ENCODE measurements at regions not wholly inside any gene's neighbourhood (a gene's known extent, or its start where the extent isn't known, plus 50 kb on each side); places are given as distances from the start of the nearest gene placed in this dataset.

DNA sequence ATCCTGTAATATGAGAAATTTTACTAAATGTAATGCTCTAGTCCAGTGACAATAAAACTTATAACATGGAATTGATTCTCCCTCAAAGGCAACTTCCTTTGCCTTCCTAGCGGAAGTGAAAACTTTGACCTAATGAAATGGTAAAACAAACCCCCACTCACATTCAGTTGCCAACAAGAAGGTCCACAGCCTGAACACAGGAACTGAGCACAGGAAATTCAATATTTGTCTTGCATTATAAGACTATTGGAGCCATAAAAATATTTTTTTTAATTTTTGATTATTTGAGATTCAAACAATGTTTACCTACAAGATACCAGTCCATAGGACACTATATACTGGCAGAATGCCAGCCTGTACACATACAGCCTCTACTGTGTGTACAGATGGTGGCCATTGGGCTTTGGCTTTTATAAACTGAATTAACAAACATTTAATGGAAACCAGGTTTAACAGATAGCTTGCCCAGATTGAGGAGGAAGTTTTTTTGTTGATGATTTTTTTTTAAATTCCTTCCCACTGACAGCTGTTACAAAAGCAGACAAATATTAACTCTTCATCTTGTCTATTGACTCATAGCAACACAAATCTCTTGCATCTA lies 481.5 kb upstream of the JAG1 start:
- intact Hi-C loops (cut with micrococcal nuclease): no loop called here
- ChIA-PET CTCF (no interaction called here), POLR2A (no interaction called here), RAD21 (ENCODE audit: low non-redundant PET in 1 of 2, low total read pairs in 2 of 2, uncharacterized antibody in 2 of 2, unreplicated experiment in 2 of 2) (no interaction called here)
- Histone ChIP-seq H3K4me1 (ENCODE audit: control insufficient read depth in 1 of 2, insufficient read depth in 2 of 2, low read length in 2 of 2) (no peaks in the 10 kb centered on the region), H3K9ac (ENCODE audit: low read length) (no peak overlapping the region), H3K36me3 (ENCODE audit: control insufficient read depth in 1 of 2, insufficient read depth in 2 of 2, low read length in 2 of 2) (no peaks in the 10 kb centered on the region), H3K9me2 (ENCODE audit: insufficient read depth) (no peaks in the 10 kb centered on the region), H3K9me3 (ENCODE audit: control insufficient read depth in 1 of 2, insufficient read depth in 1 of 2, low read depth in 1 of 2, low read length in 2 of 2) (no peaks in the 10 kb centered on the region), H3K4me2 (ENCODE audit: low read length) (no peak overlapping the region), H3K79me2 (ENCODE audit: insufficient read depth, low read length) (no peaks in the 10 kb centered on the region), H2AFZ (ENCODE audit: low read depth, low read length, poor library complexity, severe bottlenecking) (no peak overlapping the region), H3K4me3 (replicated peaks in 1 of 2; ENCODE audit: low read depth in 1 of 2, low read length in 2 of 2) (no peak overlapping the region), H3K27ac (ENCODE audit: low read depth, low read length) (no peak overlapping the region), H3K27me3 (ENCODE audit: insufficient read depth, low read length) (no peaks in the 10 kb centered on the region), H4K20me1 (ENCODE audit: insufficient read depth) (no peaks in the 10 kb centered on the region)
- DNase-seq (ENCODE audit: low read depth, low spot score) (no peak), ATAC-seq (no peak)
- no TSS peak for BruUV-seq (replicated peaks)
- no peak for TF ChIP-seq POLR2A (IDR thresholded peaks at IDR 0.05; ENCODE audit: borderline replicate concordance, extremely low read depth, insufficient read depth, insufficient read length)
- TF ChIP-seq, protein P1, sequence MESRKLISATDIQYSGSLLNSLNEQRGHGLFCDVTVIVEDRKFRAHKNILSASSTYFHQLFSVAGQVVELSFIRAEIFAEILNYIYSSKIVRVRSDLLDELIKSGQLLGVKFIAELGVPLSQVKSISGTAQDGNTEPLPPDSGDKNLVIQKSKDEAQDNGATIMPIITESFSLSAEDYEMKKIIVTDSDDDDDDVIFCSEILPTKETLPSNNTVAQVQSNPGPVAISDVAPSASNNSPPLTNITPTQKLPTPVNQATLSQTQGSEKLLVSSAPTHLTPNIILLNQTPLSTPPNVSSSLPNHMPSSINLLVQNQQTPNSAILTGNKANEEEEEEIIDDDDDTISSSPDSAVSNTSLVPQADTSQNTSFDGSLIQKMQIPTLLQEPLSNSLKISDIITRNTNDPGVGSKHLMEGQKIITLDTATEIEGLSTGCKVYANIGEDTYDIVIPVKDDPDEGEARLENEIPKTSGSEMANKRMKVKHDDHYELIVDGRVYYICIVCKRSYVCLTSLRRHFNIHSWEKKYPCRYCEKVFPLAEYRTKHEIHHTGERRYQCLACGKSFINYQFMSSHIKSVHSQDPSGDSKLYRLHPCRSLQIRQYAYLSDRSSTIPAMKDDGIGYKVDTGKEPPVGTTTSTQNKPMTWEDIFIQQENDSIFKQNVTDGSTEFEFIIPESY (IDR thresholded peaks at IDR 0.05; ENCODE audit: extremely low read depth, insufficient replicate concordance, low read length): no peak
- TF ChIP-seq JUND (IDR thresholded peaks at IDR 0.05): no peak
- no peak for TF ChIP-seq EGR1 (IDR thresholded peaks at IDR 0.05; ENCODE audit: low read depth)
- TF ChIP-seq CBX3 (IDR thresholded peaks at IDR 0.05; ENCODE audit: low read depth): no peak
- no peak for TF ChIP-seq POLR2AphosphoS5 (IDR thresholded peaks at IDR 0.05; ENCODE audit: low read depth, low read length)
- no peak for TF ChIP-seq RAD21 (IDR thresholded peaks at IDR 0.05; ENCODE audit: low read depth)
- TF ChIP-seq SRF (IDR thresholded peaks at IDR 0.05; ENCODE audit: low read depth): no peak
- no peak for TF ChIP-seq ELF1 (IDR thresholded peaks at IDR 0.05; ENCODE audit: borderline replicate concordance, low read depth)
- TF ChIP-seq, protein P2, sequence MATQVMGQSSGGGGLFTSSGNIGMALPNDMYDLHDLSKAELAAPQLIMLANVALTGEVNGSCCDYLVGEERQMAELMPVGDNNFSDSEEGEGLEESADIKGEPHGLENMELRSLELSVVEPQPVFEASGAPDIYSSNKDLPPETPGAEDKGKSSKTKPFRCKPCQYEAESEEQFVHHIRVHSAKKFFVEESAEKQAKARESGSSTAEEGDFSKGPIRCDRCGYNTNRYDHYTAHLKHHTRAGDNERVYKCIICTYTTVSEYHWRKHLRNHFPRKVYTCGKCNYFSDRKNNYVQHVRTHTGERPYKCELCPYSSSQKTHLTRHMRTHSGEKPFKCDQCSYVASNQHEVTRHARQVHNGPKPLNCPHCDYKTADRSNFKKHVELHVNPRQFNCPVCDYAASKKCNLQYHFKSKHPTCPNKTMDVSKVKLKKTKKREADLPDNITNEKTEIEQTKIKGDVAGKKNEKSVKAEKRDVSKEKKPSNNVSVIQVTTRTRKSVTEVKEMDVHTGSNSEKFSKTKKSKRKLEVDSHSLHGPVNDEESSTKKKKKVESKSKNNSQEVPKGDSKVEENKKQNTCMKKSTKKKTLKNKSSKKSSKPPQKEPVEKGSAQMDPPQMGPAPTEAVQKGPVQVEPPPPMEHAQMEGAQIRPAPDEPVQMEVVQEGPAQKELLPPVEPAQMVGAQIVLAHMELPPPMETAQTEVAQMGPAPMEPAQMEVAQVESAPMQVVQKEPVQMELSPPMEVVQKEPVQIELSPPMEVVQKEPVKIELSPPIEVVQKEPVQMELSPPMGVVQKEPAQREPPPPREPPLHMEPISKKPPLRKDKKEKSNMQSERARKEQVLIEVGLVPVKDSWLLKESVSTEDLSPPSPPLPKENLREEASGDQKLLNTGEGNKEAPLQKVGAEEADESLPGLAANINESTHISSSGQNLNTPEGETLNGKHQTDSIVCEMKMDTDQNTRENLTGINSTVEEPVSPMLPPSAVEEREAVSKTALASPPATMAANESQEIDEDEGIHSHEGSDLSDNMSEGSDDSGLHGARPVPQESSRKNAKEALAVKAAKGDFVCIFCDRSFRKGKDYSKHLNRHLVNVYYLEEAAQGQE (IDR thresholded peaks at IDR 0.05; ENCODE audit: low read depth): no peak
- no peak for TF ChIP-seq SP1 (IDR thresholded peaks at IDR 0.05; ENCODE audit: low read depth)
- TF ChIP-seq TCF7L2 (IDR thresholded peaks at IDR 0.05; ENCODE audit: borderline replicate concordance, extremely low read depth, insufficient read depth, insufficient read length): no peak
- TF ChIP-seq, protein P3, sequence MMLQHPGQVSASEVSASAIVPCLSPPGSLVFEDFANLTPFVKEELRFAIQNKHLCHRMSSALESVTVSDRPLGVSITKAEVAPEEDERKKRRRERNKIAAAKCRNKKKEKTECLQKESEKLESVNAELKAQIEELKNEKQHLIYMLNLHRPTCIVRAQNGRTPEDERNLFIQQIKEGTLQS (IDR thresholded peaks at IDR 0.05): no peak
- TF ChIP-seq ZFX (IDR thresholded peaks at IDR 0.05): no peak
- no peak for TF ChIP-seq ZNF274 (IDR thresholded peaks at IDR 0.05; ENCODE audit: low read depth, low read length)
- TF ChIP-seq EZH2 (IDR thresholded peaks at IDR 0.05): no peak
- TF ChIP-seq CEBPB (IDR thresholded peaks at IDR 0.05; ENCODE audit: low read depth): no peak
- no peak for TF ChIP-seq YY1 (IDR thresholded peaks at IDR 0.05; ENCODE audit: extremely low read depth, insufficient replicate concordance, low read depth, low read length)
- no peak for TF ChIP-seq FOSL1 (IDR thresholded peaks at IDR 0.05; ENCODE audit: low read depth)
